Breast epithelium (tissue), 4 donors: ENCODE measurements at regions not wholly inside any gene's neighbourhood (a gene's known extent, or its start where the extent isn't known, plus 50 kb on each side); places are given as distances from the start of the nearest gene placed in this dataset.

Experiments used
- DNase-seq, 2 donors: peaks; one replicate each; pipeline ENCODE4 v3.0.0-alpha.2; 2019; ENCODE audit warnings: low spot score in 2 of 2
- H3K27ac ChIP-seq, 2 donors: fragments of 200-600 bp; sonication (generic) in 1 of 2; one replicate each; pipeline ENCODE4 v1.5.1; 2016 to 2019; ENCODE audit warnings: mild to moderate bottlenecking in 1 of 2
- H3K27me3 ChIP-seq, 2 donors: fragments of 200-600 bp; sonication (generic) in 1 of 2; one replicate each; pipeline versions ENCODE4 v1.5.1 to v1.6.0; 2017 to 2019; ENCODE audit warnings: control low read depth in 1 of 2, mild to moderate bottlenecking in 1 of 2
- H3K36me3 ChIP-seq: fragments of 200-600 bp; one replicate; pipeline ENCODE4 v1.5.1; 2019
- H3K4me1 ChIP-seq, 2 donors: fragments of 200-600 bp; sonication (generic); one replicate each; pipeline ENCODE4 v1.5.1; 2016 to 2019; ENCODE audit warnings: control low read depth in 1 of 2
- H3K4me3 ChIP-seq, 3 donors: fragments of 200-600 bp; sonication (generic); 1 replicate in 2 of 3; 2 replicates in 1 of 3; pipeline ENCODE4 v1.5.1; 2016 to 2019; ENCODE audit warnings: mild to moderate bottlenecking in 3 of 3, moderate library complexity in 2 of 3
- H3K9me3 ChIP-seq, 2 donors: fragments of 200-600 bp; sonication (generic) in 1 of 2; one replicate each; pipeline ENCODE4 v1.5.1; 2016 to 2019; ENCODE audit warnings: control low read depth in 1 of 2
- POLR2A ChIP-seq: fragments of 450-650 bp; IDR thresholded peaks from one replicate; pipeline ENCODE4 v1.6.1; 2016; ENCODE audit warnings: antibody characterized with exemption, mild to moderate bottlenecking, moderate library complexity
- POLR2AphosphoS5 ChIP-seq, 3 donors: sonication (generic); formaldehyde crosslinking; IDR thresholded peaks; one replicate each; pipeline ENCODE4 v1.6.1; 2017; ENCODE audit warnings: antibody characterized with exemption in 3 of 3
- intact Hi-C: fragments of 100-400 bp; cut with DNase I; formaldehyde crosslinking; loops from one replicate; pipeline ENCODE4 v1.15.1; 2023; ENCODE audit warnings: low total_unique reads
- TF ChIP-seq, protein P1 (sequence below), 3 donors: fragments of 450-650 bp; IDR thresholded peaks; one replicate each; pipeline ENCODE4 v1.5.1; 2016 to 2017; ENCODE audit warnings: antibody characterized with exemption in 3 of 3, mild to moderate bottlenecking in 3 of 3, moderate library complexity in 3 of 3

DNA sequence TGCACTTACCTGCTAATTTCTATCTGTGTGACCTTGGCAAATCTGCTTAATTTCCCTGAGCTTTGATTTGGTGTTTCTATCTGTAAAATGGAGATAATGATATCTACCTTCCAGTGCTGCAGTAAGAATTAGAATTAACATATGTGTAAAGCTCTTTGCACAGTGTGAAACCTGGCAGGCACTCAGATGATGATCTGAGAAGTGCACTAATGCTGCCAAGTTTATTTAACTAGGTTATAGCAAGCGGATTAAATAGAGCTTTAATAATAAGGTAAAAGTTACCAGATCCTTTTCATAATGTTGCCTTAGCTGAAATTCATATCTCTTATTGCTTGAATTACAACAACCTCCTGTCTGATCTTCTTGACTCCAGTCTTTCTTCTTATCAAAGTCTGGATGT, 315.3 kb upstream of the CD180 start:
- intact Hi-C loops = no loop called here
- H3K36me3 ChIP-seq = no peaks in the 10 kb centered on the region
- no peaks in the 10 kb centered on the region for H3K9me3 ChIP-seq
- no peak overlapping the region for H3K27ac ChIP-seq
- TF ChIP-seq, protein P1, sequence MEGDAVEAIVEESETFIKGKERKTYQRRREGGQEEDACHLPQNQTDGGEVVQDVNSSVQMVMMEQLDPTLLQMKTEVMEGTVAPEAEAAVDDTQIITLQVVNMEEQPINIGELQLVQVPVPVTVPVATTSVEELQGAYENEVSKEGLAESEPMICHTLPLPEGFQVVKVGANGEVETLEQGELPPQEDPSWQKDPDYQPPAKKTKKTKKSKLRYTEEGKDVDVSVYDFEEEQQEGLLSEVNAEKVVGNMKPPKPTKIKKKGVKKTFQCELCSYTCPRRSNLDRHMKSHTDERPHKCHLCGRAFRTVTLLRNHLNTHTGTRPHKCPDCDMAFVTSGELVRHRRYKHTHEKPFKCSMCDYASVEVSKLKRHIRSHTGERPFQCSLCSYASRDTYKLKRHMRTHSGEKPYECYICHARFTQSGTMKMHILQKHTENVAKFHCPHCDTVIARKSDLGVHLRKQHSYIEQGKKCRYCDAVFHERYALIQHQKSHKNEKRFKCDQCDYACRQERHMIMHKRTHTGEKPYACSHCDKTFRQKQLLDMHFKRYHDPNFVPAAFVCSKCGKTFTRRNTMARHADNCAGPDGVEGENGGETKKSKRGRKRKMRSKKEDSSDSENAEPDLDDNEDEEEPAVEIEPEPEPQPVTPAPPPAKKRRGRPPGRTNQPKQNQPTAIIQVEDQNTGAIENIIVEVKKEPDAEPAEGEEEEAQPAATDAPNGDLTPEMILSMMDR (IDR thresholded peaks at IDR 0.05) = no peak
- TF ChIP-seq POLR2A = no peak
- TF ChIP-seq POLR2AphosphoS5 (IDR thresholded peaks at IDR 0.05) = no peak
- no peak overlapping the region for H3K4me3 ChIP-seq
- no peaks in the 10 kb centered on the region for H3K4me1 ChIP-seq
- no peak for DNase-seq
- H3K27me3 ChIP-seq = no peaks in the 10 kb centered on the region

DNA sequence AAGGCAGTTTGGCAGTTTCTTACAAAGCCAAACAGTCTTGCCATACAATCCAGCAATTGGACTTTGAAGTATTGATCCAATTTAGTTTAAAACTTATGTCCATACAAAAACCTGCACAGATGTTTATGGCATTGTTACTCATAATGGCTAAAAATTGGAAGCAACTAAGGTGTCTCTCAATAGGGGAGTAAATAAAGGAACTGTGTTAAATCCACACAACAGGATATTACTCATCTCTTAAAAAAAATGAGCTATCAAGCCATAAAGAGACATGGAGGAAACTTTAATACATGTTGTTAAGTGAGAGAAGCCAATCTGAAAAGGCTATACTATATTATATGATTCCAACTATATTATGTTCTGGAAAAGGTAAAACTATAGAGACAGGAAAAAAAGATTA, 313.6 kb upstream of the CD180 start:
- TF ChIP-seq, protein P1 (IDR thresholded peaks at IDR 0.05) = no peak
- no peak for TF ChIP-seq POLR2A
- no peak for TF ChIP-seq POLR2AphosphoS5 (IDR thresholded peaks at IDR 0.05)
- no peak overlapping the region for H3K27ac ChIP-seq
- no peak overlapping the region for H3K4me3 ChIP-seq
- H3K27me3 ChIP-seq = no peaks in the 10 kb centered on the region
- H3K9me3 ChIP-seq = no peaks in the 10 kb centered on the region
- no peaks in the 10 kb centered on the region for H3K4me1 ChIP-seq
- intact Hi-C loops = no loop called here
- no peaks in the 10 kb centered on the region for H3K36me3 ChIP-seq
- no peak for DNase-seq

DNA sequence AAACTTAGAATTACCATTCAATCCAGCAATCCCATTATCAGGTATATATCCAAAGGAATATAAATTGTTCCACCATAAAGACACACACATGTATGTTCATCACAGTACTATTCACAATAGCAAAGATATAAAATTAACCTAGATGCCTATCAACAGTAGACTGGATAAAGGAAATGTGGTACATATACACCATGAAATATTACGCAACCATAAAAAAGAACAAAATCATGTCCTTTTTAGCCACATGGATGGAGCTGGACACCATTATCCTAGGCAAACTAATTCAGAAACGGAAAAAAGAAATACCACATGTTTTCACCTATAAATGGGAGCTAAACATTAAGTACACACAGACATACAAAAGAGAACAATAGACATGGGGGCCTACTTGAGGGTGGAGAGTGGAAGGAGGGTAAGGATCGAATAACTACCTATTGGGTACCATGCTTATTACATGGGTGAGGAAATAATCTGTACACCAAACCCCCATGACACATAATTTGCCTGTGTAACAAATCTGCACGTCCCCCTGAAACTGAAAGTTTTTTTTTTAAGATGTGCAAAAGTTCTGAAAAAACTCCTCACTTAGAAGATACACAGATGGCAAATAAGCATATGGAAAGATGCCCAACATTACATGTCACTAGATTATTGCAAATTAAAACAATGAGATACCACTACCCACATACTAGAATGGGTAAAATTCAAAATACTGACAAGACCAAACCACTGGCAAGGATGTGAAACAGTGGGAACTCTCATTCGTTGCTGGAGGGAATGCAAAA, 313.0 kb upstream of the CD180 start:
- no peaks in the 10 kb centered on the region for H3K4me1 ChIP-seq
- no peaks in the 10 kb centered on the region for H3K36me3 ChIP-seq
- no peaks in the 10 kb centered on the region for H3K27me3 ChIP-seq
- intact Hi-C loops = no loop called here
- no peaks in the 10 kb centered on the region for H3K9me3 ChIP-seq
- no peak overlapping the region for H3K27ac ChIP-seq
- DNase-seq = no peak
- no peak overlapping the region for H3K4me3 ChIP-seq
- TF ChIP-seq, protein P1 (IDR thresholded peaks at IDR 0.05) = no peak
- TF ChIP-seq POLR2A = no peak
- TF ChIP-seq POLR2AphosphoS5 (IDR thresholded peaks at IDR 0.05) = no peak

- no peak overlapping the region for H3K4me3 ChIP-seq
- intact Hi-C loops = no loop called here
Measured at GRCh38 chr5:67506241-67506640, 309.6 kb upstream of the CD180 start.

GRCh38 chr5:67502951-67503350, 306.4 kb upstream of the CD180 start:
- TF ChIP-seq POLR2A (no peak), POLR2AphosphoS5 (IDR thresholded peaks at IDR 0.05) (no peak)
- TF ChIP-seq, protein P1 (IDR thresholded peaks at IDR 0.05) = no peak
- intact Hi-C loops = no loop called here

More at GRCh38 chr5:67506241-67506640, 309.6 kb upstream of the CD180 start:
- TF ChIP-seq POLR2A = no peak
- TF ChIP-seq, protein P1 (IDR thresholded peaks at IDR 0.05) = no peak
- no peak for TF ChIP-seq POLR2AphosphoS5 (IDR thresholded peaks at IDR 0.05)
- Histone ChIP-seq H3K27ac (no peak overlapping the region), H3K27me3 (no peaks in the 10 kb centered on the region), H3K4me1 (no peaks in the 10 kb centered on the region), H3K9me3 (no peaks in the 10 kb centered on the region), H3K36me3 (no peaks in the 10 kb centered on the region)
- DNase-seq = no peak

More at GRCh38 chr5:67502951-67503350, 306.4 kb upstream of the CD180 start:
- no peak for DNase-seq
- H3K36me3 ChIP-seq = no peaks in the 10 kb centered on the region
- peaks cover 0 to 3% of the 10 kb centered on the region in 2 donors for H3K9me3 ChIP-seq
- no peaks in the 10 kb centered on the region for H3K4me1 ChIP-seq
- no peak overlapping the region for H3K27ac ChIP-seq
- no peak overlapping the region for H3K4me3 ChIP-seq
- H3K27me3 ChIP-seq = no peaks in the 10 kb centered on the region
